ENCODE measurements at regions not wholly inside any gene's neighbourhood (a gene's known extent, or its start where the extent isn't known, plus 50 kb on each side); places are given as distances from the start of the nearest gene placed in this dataset.

DNA sequence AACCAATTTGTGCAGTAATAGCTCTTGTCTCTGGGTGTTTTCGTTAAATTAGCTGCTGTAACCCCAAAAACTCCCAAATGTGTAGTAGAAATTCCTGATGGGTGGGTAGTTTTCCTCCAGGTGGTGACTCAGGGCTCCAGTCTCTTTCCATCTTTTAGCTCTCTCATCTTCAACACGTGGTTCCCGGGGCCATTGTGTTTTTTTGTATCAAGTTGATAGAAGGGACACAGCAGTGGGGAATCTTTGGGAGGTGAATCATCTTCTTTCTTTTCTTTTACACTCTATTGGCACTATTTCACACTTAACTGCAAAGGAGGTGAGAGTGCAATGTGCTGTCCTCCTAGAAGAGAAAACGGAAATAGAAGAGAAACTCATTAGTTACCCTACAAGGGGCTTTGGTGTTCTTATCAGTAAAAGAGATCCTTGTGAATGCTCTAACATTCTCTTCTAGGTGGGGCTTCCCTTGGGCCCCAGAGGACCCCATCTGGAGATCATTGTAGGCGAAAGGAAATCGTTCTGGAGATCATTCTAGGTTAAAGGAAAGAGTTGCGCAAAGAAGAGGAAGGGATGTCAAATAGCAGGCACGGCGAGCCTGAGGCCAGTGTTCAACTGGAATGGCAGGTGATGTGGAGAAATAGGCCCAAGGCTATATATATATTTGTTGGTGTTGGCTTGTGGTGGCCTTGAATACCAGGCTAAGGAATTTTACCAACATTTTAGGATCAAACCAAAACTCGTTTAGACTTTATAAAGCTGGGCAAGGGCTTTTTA lies 68.2 kb upstream of the ACSL1 start:
- H3K9me3 Mint-ChIP-seq = no peaks in the 10 kb centered on the region
- H3K27ac Mint-ChIP-seq (ENCODE audit: unreplicated experiment) = no peak overlapping the region
- peaks cover 5% of the 10 kb centered on the region for H3K4me1 Mint-ChIP-seq
- no peak for DNase-seq (ENCODE audit: low read depth, low spot score)
- H3K4me3 Mint-ChIP-seq = no peak overlapping the region
- TF ChIP-seq, protein P1, sequence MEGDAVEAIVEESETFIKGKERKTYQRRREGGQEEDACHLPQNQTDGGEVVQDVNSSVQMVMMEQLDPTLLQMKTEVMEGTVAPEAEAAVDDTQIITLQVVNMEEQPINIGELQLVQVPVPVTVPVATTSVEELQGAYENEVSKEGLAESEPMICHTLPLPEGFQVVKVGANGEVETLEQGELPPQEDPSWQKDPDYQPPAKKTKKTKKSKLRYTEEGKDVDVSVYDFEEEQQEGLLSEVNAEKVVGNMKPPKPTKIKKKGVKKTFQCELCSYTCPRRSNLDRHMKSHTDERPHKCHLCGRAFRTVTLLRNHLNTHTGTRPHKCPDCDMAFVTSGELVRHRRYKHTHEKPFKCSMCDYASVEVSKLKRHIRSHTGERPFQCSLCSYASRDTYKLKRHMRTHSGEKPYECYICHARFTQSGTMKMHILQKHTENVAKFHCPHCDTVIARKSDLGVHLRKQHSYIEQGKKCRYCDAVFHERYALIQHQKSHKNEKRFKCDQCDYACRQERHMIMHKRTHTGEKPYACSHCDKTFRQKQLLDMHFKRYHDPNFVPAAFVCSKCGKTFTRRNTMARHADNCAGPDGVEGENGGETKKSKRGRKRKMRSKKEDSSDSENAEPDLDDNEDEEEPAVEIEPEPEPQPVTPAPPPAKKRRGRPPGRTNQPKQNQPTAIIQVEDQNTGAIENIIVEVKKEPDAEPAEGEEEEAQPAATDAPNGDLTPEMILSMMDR (conservative IDR thresholded peaks at IDR 0.05) = no peak
- H3K27me3 Mint-ChIP-seq (ENCODE audit: low read depth) = no peaks in the 10 kb centered on the region
- no peaks in the 10 kb centered on the region for H3K36me3 Mint-ChIP-seq (ENCODE audit: low read depth)

DNA sequence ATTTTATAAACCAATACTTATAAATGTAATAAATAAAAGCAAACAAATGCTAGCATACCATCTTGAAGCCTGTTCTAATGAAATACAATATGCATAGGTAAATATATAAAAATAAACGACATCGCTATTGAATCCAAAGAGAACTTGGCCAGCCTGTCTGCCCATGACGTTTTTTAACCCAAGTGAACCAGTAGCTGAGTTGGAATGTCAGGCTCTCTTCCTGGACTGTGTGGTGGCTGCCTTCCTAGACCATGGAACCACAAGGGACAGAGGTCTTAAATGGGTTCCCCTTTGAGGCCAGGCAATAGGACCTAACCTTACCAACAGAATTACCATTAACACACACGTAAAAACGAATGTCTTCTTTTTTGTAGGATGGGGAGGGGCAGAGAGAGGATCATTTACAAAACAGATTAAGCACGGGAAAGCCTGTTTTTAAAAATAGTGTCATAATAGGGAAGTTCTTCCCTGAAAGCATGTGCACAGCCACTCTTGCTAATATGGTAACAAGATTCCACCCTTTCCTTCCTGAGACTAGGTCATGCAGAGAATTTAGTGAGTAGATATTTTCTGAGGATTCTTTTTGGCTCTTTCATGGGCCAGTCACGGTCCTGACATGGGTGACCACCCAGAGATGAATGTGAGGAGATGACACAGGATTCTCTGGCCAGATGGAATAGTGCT lies 69.4 kb upstream of the ACSL1 start:
- no peak overlapping the region for H3K27ac Mint-ChIP-seq (ENCODE audit: unreplicated experiment)
- TF ChIP-seq, protein P1 (conservative IDR thresholded peaks at IDR 0.05) = no peak
- H3K4me1 Mint-ChIP-seq = peaks cover 5% of the 10 kb centered on the region
- H3K27me3 Mint-ChIP-seq (ENCODE audit: low read depth) = no peaks in the 10 kb centered on the region
- no peak for DNase-seq (ENCODE audit: low read depth, low spot score)
- H3K36me3 Mint-ChIP-seq (ENCODE audit: low read depth) = peaks cover 3% of the 10 kb centered on the region
- no peaks in the 10 kb centered on the region for H3K9me3 Mint-ChIP-seq
- no peak overlapping the region for H3K4me3 Mint-ChIP-seq

DNA sequence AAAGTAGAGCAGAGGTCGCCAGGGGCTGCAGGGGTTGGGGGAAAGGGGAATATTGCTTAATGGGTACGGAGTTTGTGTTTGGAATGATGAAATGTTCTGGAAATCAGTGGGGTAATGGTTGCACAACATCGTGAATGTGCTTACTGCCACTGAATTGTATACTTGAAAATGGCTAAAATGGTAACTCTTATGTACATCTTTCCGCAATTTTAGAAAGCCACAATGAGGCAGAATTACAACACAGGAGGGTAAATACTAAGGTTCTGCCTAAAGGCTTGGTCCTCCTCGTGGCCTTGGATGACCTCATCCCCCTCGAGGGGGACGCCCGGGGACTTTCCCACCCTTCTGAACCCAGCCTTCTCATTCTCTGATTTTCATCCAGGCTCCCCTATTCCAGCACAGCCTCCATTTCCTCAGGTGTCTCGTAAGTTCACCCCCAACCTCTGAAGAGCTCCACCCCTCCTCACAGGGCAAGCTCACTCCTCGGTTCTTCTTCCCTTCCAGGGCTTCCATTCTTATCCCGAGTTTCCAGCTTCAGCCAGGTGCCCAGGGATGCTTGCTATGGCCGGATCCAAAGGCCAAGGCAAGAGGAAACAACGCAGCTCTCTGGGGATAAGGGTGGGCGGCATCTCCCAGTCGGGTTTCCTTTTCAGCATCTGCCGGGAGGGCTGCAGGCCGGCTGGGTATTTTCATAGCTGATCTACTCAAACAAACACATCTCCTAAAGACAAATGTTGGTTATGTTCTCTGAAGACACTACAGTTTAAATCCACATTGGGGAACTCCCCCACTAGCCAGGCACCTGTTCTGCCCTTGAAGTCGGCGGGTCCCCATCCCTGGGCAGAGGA lies 71.3 kb upstream of the ACSL1 start:
- H3K4me1 Mint-ChIP-seq = no peaks in the 10 kb centered on the region
- TF ChIP-seq, protein P1 (conservative IDR thresholded peaks at IDR 0.05) = no peak
- H3K36me3 Mint-ChIP-seq (ENCODE audit: low read depth) = peaks cover 3% of the 10 kb centered on the region
- H3K4me3 Mint-ChIP-seq = no peak overlapping the region
- H3K9me3 Mint-ChIP-seq = no peaks in the 10 kb centered on the region
- H3K27ac Mint-ChIP-seq (ENCODE audit: unreplicated experiment) = no peak overlapping the region
- H3K27me3 Mint-ChIP-seq (ENCODE audit: low read depth) = no peaks in the 10 kb centered on the region
- DNase-seq (ENCODE audit: low read depth, low spot score) = no peak

DNA sequence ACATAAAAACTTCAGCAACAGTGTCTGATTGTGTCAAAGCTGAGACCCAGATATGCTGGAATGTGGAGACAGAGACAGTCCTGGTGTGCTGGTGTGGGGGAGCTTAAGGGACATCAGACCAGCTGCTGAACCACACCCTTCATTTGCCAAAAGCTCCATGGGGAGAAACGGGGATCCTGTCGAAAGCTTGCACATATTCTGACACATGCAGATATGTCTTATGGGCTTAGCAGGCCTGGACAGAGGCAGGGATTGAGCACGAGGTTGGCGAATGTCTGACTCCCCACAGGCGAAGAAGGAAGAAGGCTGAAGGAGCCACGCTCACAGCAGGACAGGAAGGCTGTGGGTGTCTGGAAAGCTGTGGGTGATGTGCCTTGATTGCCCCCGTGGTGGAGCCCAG lies 72.1 kb upstream of the ACSL1 start:
- no peak overlapping the region for H3K4me3 Mint-ChIP-seq
- H3K36me3 Mint-ChIP-seq (ENCODE audit: low read depth) = peaks cover 3% of the 10 kb centered on the region
- H3K27ac Mint-ChIP-seq (ENCODE audit: unreplicated experiment) = no peak overlapping the region
- H3K4me1 Mint-ChIP-seq = no peaks in the 10 kb centered on the region
- no peaks in the 10 kb centered on the region for H3K27me3 Mint-ChIP-seq (ENCODE audit: low read depth)
- TF ChIP-seq, protein P1 (conservative IDR thresholded peaks at IDR 0.05) = no peak
- no peak for DNase-seq (ENCODE audit: low read depth, low spot score)
- no peaks in the 10 kb centered on the region for H3K9me3 Mint-ChIP-seq

DNA sequence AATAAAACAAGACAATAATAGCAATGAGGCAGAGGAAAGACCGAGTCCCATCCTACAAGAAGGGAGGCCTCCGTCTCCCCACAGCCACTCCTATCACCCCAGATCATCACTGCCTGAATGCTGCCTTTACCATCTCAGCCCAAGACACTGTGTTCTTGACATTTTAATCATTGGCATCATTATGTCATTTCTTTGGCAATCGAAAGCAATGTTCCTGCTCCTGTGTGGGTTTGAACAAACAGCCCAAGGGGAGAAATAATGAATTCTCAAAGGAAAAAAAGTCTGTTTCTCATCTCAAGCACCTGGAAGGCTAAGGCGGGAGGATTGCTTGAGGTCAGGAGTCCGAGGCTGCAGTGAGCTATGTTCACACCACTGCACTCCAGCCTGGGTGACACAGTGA lies 73.0 kb upstream of the ACSL1 start:
- Mint-ChIP-seq H3K9me3 (no peaks in the 10 kb centered on the region), H3K27me3 (ENCODE audit: low read depth) (no peaks in the 10 kb centered on the region), H3K27ac (ENCODE audit: unreplicated experiment) (no peak overlapping the region), H3K36me3 (ENCODE audit: low read depth) (peaks cover 3% of the 10 kb centered on the region), H3K4me3 (no peak overlapping the region), H3K4me1 (no peaks in the 10 kb centered on the region)
- DNase-seq (ENCODE audit: low read depth, low spot score) = no peak
- TF ChIP-seq, protein P1 (conservative IDR thresholded peaks at IDR 0.05) = no peak
